Astrocyte (in vitro differentiated cells and primary cell): ENCODE measurements at regions not wholly inside any gene's neighbourhood (a gene's known extent, or its start where the extent isn't known, plus 50 kb on each side); places are given as distances from the start of the nearest gene placed in this dataset.

Source experiments
- DNase-seq: peaks from one replicate; pipeline ENCODE4 v3.0.0-alpha.2; 2010; ENCODE audit warnings: low read depth
- FAIRE-seq: peaks from 2 replicates; lab custom pipeline; 2011; peaks lifted over from hg19 to GRCh38; lab: Jason Lieb, UNC
- H2AFZ ChIP-seq: 2 replicates; pipeline ENCODE4 v1.6.0; 2012; ENCODE audit warnings: low read depth, low read length, inconsistent platforms
- H3K27ac ChIP-seq: 2 replicates; pipeline ENCODE4 v1.5.1; 2011; ENCODE audit warnings: low read depth, low read length, inconsistent platforms
- H3K27me3 ChIP-seq: 2 replicates; pipeline ENCODE4 v1.6.0; 2011; ENCODE audit warnings: low read length, inconsistent platforms; ENCODE audit not compliant: insufficient read depth
- H3K36me3 ChIP-seq: 2 replicates; pipeline ENCODE4 v1.5.1; 2011; ENCODE audit warnings: low read length, inconsistent platforms; ENCODE audit not compliant: insufficient read depth
- H3K4me1 ChIP-seq: 2 replicates; pipeline ENCODE4 v1.5.1; 2011; ENCODE audit warnings: low read length, inconsistent platforms; ENCODE audit not compliant: insufficient read depth
- H3K4me2 ChIP-seq: 2 replicates; pipeline ENCODE4 v1.6.0; 2012; ENCODE audit warnings: low read length, inconsistent platforms
- H3K4me3 ChIP-seq: 2 replicates; pipeline ENCODE4 v1.5.1; 2011; ENCODE audit warnings: low read depth, mild to moderate bottlenecking, low read length, inconsistent platforms; ENCODE audit not compliant: insufficient read depth
- H3K79me2 ChIP-seq: 2 replicates; pipeline ENCODE4 v1.6.0; 2012; ENCODE audit warnings: mild to moderate bottlenecking, low read length, inconsistent platforms; ENCODE audit not compliant: insufficient read depth
- H3K9ac ChIP-seq: 2 replicates; pipeline ENCODE4 v1.6.0; 2012; ENCODE audit warnings: mild to moderate bottlenecking, low read length, inconsistent platforms
- H3K9me3 ChIP-seq: 2 replicates; pipeline ENCODE4 v1.5.1; 2012; ENCODE audit warnings: low read depth, mild to moderate bottlenecking, low read length, inconsistent platforms; ENCODE audit not compliant: insufficient read depth
- H4K20me1 ChIP-seq: 2 replicates; pipeline ENCODE4 v1.6.0; 2012; ENCODE audit warnings: low read length, inconsistent platforms; ENCODE audit not compliant: insufficient read depth
- H3K27ac Mint-ChIP-seq: one replicate; pipeline ENCODE4 v1.8.0; 2021; ENCODE audit warnings: mild to moderate bottlenecking, mixed read lengths; ENCODE audit not compliant: unreplicated experiment
- H3K27me3 Mint-ChIP-seq: one replicate; pipeline ENCODE4 v1.8.0; 2021; ENCODE audit warnings: low read depth, mixed read lengths; ENCODE audit not compliant: unreplicated experiment
- H3K36me3 Mint-ChIP-seq: one replicate; pipeline ENCODE4 v1.8.0; 2021; ENCODE audit warnings: low read depth, mixed read lengths; ENCODE audit not compliant: unreplicated experiment
- H3K4me1 Mint-ChIP-seq: one replicate; pipeline ENCODE4 v1.8.0; 2021; ENCODE audit warnings: low read depth, mixed read lengths; ENCODE audit not compliant: unreplicated experiment
- H3K4me3 Mint-ChIP-seq: one replicate; pipeline ENCODE4 v1.8.0; 2021; ENCODE audit warnings: mild to moderate bottlenecking, moderate library complexity, mixed read lengths; ENCODE audit not compliant: unreplicated experiment
- H3K9me3 Mint-ChIP-seq: one replicate; pipeline ENCODE4 v1.8.0; 2021; ENCODE audit warnings: mild to moderate bottlenecking, mixed read lengths; ENCODE audit not compliant: unreplicated experiment
- EZH2 ChIP-seq: IDR thresholded peaks from 2 replicates; pipeline ENCODE4 v1.6.1; 2012; ENCODE audit warnings: mild to moderate bottlenecking, low read length, inconsistent platforms; ENCODE audit not compliant: insufficient read depth
- TF ChIP-seq, protein P1 (sequence below): IDR thresholded peaks from 2 replicates; pipeline ENCODE4 v1.5.1; 2011; ENCODE audit warnings: low read depth, mild to moderate bottlenecking, inconsistent platforms, low read length, moderate library complexity; ENCODE audit not compliant: insufficient read depth

- Histone ChIP-seq H3K4me1 (peaks cover 19% of the 10 kb centered on the region), H3K4me2 (no peak overlapping the region), H4K20me1 (no peaks in the 10 kb centered on the region), H3K27ac (no peak overlapping the region), H3K4me3 (no peak overlapping the region), H3K36me3 (no peaks in the 10 kb centered on the region), H2AFZ (no peak overlapping the region), H3K9me3 (no peaks in the 10 kb centered on the region), H3K9ac (no peak overlapping the region), H3K79me2 (no peaks in the 10 kb centered on the region), H3K27me3 (no peaks in the 10 kb centered on the region)
- Mint-ChIP-seq H3K36me3 (no peaks in the 10 kb centered on the region), H3K4me3 (no peak overlapping the region), H3K4me1 (peaks cover 10% of the 10 kb centered on the region), H3K27me3 (no peaks in the 10 kb centered on the region), H3K9me3 (no peaks in the 10 kb centered on the region), H3K27ac (no peak overlapping the region)
- TF ChIP-seq, protein P1, sequence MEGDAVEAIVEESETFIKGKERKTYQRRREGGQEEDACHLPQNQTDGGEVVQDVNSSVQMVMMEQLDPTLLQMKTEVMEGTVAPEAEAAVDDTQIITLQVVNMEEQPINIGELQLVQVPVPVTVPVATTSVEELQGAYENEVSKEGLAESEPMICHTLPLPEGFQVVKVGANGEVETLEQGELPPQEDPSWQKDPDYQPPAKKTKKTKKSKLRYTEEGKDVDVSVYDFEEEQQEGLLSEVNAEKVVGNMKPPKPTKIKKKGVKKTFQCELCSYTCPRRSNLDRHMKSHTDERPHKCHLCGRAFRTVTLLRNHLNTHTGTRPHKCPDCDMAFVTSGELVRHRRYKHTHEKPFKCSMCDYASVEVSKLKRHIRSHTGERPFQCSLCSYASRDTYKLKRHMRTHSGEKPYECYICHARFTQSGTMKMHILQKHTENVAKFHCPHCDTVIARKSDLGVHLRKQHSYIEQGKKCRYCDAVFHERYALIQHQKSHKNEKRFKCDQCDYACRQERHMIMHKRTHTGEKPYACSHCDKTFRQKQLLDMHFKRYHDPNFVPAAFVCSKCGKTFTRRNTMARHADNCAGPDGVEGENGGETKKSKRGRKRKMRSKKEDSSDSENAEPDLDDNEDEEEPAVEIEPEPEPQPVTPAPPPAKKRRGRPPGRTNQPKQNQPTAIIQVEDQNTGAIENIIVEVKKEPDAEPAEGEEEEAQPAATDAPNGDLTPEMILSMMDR: no peak
- no peak for TF ChIP-seq EZH2
- DNase-seq (no peak), FAIRE-seq (no peak)
These were observed 65.0 kb upstream of the BTN3A2 start for GRCh38 chr6:26300043-26300331.

DNA sequence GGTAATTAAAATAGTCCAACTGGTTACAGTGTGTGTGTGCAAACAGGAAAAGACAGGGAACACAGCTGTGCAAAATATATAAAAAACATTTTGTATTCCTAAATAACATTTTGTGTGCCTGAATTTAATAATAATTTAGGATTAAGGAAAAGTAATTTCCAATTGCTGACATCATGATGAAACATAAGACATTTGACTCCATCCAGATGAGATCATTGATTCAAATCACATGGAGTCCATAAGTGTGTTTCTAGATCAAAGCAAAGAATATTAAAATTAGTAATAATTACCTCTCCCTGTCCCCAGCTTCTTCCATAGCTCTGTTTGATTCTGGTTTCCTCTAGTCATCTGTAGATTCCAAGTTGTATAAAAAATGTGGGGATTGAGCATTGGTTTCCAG lies 64.6 kb upstream of the BTN3A2 start:
- no peaks in the 10 kb centered on the region for H3K27me3 Mint-ChIP-seq
- FAIRE-seq (no peak), DNase-seq (no peak)
- H4K20me1 ChIP-seq: no peaks in the 10 kb centered on the region
- H3K36me3 ChIP-seq: no peaks in the 10 kb centered on the region
- H3K4me3 Mint-ChIP-seq: no peak overlapping the region
- TF ChIP-seq EZH2: no peak
- TF ChIP-seq, protein P1: no peak
- no peak overlapping the region for H3K4me3 ChIP-seq
- no peak overlapping the region for H3K4me2 ChIP-seq
- H3K9me3 Mint-ChIP-seq: peaks cover under 1% of the 10 kb centered on the region
- H3K9me3 ChIP-seq: no peaks in the 10 kb centered on the region
- peaks cover 18% of the 10 kb centered on the region for H3K4me1 ChIP-seq
- peaks cover 8% of the 10 kb centered on the region for H3K4me1 Mint-ChIP-seq
- H3K27ac Mint-ChIP-seq: no peak overlapping the region
- no peaks in the 10 kb centered on the region for H3K36me3 Mint-ChIP-seq
- H3K9ac ChIP-seq: no peak overlapping the region
- no peaks in the 10 kb centered on the region for H3K27me3 ChIP-seq
- H3K79me2 ChIP-seq: no peaks in the 10 kb centered on the region
- no peak overlapping the region for H2AFZ ChIP-seq
- no peak overlapping the region for H3K27ac ChIP-seq

- H3K4me3 Mint-ChIP-seq: no peak overlapping the region
- peaks cover 3% of the 10 kb centered on the region for H3K4me1 Mint-ChIP-seq
- DNase-seq (no peak), FAIRE-seq (no peak)
- Histone ChIP-seq H2AFZ (no peak overlapping the region), H3K27ac (no peak overlapping the region), H3K4me1 (peaks cover 13% of the 10 kb centered on the region), H3K79me2 (no peaks in the 10 kb centered on the region), H3K4me2 (no peak overlapping the region), H3K36me3 (no peaks in the 10 kb centered on the region), H4K20me1 (no peaks in the 10 kb centered on the region), H3K27me3 (no peaks in the 10 kb centered on the region), H3K9me3 (no peaks in the 10 kb centered on the region), H3K4me3 (no peak overlapping the region), H3K9ac (no peak overlapping the region)
- no peaks in the 10 kb centered on the region for H3K36me3 Mint-ChIP-seq
- peaks cover 1% of the 10 kb centered on the region for H3K9me3 Mint-ChIP-seq
- H3K27me3 Mint-ChIP-seq: no peaks in the 10 kb centered on the region
- TF ChIP-seq, protein P1: no peak
- no peak for TF ChIP-seq EZH2
- no peak overlapping the region for H3K27ac Mint-ChIP-seq
These were observed 64.2 kb upstream of the BTN3A2 start for GRCh38 chr6:26300828-26301227.
